ENCODE measurements at regions not wholly inside any gene's neighbourhood (a gene's known extent, or its start where the extent isn't known, plus 50 kb on each side); places are given as distances from the start of the nearest gene placed in this dataset.

DNA sequence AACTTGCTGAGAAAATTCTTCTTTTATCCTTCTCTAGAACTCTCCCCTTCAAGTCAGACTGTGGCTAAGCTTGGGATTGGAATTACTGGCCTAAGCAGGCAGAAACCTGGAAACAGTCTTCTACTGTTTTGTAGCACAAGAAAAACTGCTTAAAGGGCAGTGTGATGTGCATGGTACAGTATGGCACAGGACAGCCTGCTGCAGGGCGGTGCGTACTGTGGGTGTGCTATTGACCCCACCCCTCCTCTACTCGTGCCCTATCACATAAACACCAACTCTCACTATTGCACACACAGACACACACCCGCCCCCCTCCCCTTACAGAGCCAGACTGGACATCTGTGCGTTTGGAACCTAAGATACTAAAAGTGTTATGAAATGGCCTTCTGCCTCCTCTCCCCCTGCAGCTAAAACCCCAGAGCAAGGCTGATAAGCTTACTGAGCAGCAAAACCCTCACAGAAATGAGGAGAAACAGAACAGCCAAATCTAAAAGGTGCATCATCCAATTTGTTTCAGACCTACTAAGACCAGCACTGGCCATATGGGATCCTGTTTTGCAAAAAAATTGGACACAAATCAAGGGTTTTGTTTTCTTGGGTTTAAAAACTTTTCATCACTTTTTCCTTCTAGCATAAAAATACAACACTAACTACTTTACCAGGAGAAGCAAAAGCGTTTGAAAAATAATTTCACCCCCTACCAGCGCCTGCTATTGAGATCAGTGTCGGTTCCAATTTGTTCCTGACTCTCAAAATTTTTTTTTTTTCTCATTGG, 355.8 kb upstream of the LYPLAL1 start:
- Mint-ChIP-seq H3K9me3 (peaks cover 7% of the 10 kb centered on the region), H3K4me3 (no peak overlapping the region), H3K36me3 (ENCODE audit: insufficient read depth) (no peaks in the 10 kb centered on the region), H3K4me1 (no peaks in the 10 kb centered on the region), H3K27ac (ENCODE audit: low read depth) (no peak overlapping the region), H3K27me3 (no peaks in the 10 kb centered on the region)
- DNase-seq (ENCODE audit: low spot score in 2 of 2) (no peak), ATAC-seq (replicated peaks; ENCODE audit: extremely low read depth, poor library complexity, severe bottlenecking) (no peak)

DNA sequence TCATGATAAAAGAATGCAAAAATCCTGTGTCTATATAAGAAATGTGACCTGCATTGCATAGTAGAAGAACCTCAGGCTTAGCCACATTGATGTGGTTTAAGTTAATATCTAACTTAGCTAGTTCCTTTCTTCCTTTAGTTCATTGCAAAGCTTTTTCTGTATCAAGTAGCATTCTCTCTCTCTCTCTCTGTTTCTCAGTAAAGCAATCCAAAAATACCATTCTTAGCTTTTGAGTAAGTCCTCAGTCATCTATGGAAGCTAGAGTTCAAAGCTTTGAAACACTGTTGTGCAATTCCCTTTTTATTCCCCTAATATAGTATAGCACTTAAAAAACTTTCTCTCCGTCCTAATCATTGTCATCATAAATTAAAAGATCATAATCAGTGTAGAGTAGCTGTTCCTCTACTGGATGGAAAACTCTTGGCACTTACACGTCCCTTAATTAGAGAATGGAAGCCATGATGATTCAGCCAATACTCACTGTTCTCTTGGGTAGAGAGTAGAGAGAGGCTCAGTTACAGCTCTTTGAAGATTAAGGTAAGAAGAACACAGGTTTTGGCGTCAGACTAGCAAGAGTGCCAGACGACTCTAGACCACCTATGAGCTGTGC, 350.3 kb upstream of the LYPLAL1 start:
- no peaks in the 10 kb centered on the region for H3K27me3 Mint-ChIP-seq
- no peak overlapping the region for H3K27ac Mint-ChIP-seq (ENCODE audit: low read depth)
- no peak overlapping the region for H3K4me3 Mint-ChIP-seq
- no peak for ATAC-seq (replicated peaks; ENCODE audit: extremely low read depth, poor library complexity, severe bottlenecking)
- H3K36me3 Mint-ChIP-seq (ENCODE audit: insufficient read depth), result no peaks in the 10 kb centered on the region
- H3K9me3 Mint-ChIP-seq, result peaks cover 17% of the 10 kb centered on the region
- H3K4me1 Mint-ChIP-seq, result no peaks in the 10 kb centered on the region
- DNase-seq (ENCODE audit: low spot score in 2 of 2), result no peak

DNA sequence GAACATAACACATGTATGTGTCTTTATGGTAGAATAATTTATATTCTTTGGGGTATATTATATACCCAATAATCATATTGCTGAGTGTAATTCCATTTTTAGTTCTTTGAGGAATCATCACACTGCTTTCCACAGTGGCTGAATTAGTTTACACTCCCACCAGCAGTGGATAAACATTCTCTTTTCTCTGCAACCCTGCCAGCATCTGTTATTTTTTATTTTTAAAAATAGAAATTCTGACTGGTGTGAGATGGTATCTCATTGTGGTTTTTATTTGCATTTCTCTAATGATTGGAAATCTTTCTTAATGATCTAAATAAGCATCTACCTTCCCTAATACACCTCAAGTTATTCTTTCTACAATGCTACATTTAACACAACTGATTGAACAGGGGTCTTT, 346.2 kb upstream of the LYPLAL1 start:
- ATAC-seq (replicated peaks; ENCODE audit: extremely low read depth, poor library complexity, severe bottlenecking) (no peak), DNase-seq (ENCODE audit: low spot score in 2 of 2) (no peak)
- H3K27ac Mint-ChIP-seq (ENCODE audit: low read depth), result no peak overlapping the region
- H3K9me3 Mint-ChIP-seq, result peaks cover 9% of the 10 kb centered on the region
- H3K36me3 Mint-ChIP-seq (ENCODE audit: insufficient read depth), result no peaks in the 10 kb centered on the region
- H3K4me3 Mint-ChIP-seq, result no peak overlapping the region
- H3K27me3 Mint-ChIP-seq, result no peaks in the 10 kb centered on the region
- H3K4me1 Mint-ChIP-seq, result no peaks in the 10 kb centered on the region

DNA sequence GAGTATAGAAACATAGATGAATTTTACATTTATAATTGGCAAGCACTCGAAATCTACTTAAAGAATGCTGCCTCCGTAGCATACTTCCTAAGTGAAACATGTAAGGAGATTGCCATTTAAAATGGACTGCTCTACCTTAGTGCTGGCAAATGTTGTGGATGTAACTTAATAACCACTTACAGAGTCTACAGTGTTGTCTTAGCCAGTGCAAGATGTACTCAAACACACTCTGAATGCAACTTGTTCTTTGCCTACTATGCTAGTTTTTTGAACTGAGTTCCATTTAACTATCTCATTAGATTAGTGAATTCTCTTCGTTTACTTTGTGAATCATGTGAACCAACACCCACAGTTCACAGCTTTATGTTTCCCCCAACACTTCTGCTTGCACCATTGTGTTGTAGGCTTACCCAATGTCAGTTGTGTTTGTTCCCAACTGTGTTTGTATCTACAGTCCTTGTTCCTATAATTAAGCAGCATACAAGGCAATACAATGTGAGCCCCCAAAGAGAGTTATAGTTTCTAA, 345.5 kb upstream of the LYPLAL1 start:
- ATAC-seq (replicated peaks; ENCODE audit: extremely low read depth, poor library complexity, severe bottlenecking), result no peak
- Mint-ChIP-seq H3K9me3 (peaks cover 9% of the 10 kb centered on the region), H3K36me3 (ENCODE audit: insufficient read depth) (no peaks in the 10 kb centered on the region), H3K4me1 (no peaks in the 10 kb centered on the region), H3K27me3 (no peaks in the 10 kb centered on the region), H3K27ac (ENCODE audit: low read depth) (no peak overlapping the region), H3K4me3 (no peak overlapping the region)
- no peak for DNase-seq (ENCODE audit: low spot score in 2 of 2)

DNA sequence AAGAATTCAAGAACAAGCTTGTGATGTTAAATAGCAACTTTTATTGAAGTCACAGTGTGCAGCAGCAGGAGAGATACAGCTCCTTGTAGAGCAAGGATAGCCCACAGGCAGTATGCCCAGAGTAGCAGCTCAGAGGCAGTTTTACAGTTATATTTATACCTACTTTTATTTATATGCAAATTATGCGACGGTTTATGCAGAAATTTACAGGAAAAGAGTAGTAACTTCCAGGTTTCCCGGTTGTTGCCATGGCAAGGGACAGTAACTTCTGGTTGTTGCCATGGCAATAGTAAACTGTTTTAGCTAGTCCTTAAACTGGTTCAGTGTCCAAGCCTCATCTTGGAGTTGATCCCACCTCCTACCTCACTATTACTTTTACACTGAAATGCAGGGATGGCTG, 344.6 kb upstream of the LYPLAL1 start:
- H3K4me3 Mint-ChIP-seq, result no peak overlapping the region
- no peaks in the 10 kb centered on the region for H3K36me3 Mint-ChIP-seq (ENCODE audit: insufficient read depth)
- no peak for ATAC-seq (replicated peaks; ENCODE audit: extremely low read depth, poor library complexity, severe bottlenecking)
- H3K4me1 Mint-ChIP-seq, result no peaks in the 10 kb centered on the region
- H3K27ac Mint-ChIP-seq (ENCODE audit: low read depth), result no peak overlapping the region
- no peaks in the 10 kb centered on the region for H3K27me3 Mint-ChIP-seq
- H3K9me3 Mint-ChIP-seq, result peaks cover 12% of the 10 kb centered on the region
- no peak for DNase-seq (ENCODE audit: low spot score in 2 of 2)

DNA sequence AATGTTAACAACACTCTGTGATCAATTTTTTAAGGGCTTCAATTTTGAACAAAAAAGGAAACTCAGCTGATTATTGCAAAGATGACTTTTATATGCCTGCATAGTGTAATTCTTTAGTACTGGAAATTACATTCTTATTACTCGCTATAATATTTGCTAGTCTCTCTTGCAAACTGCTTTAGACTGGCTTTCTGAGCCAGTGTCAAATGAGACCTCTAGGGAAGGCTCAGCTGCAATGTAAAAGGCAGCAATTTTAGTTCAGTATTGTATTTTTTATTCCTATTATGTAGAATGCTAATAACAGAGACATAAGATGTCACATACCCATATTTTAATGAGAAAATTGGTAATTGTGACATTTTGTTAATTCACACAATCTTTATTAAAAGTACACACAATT, 338.1 kb upstream of the LYPLAL1 start:
- no peaks in the 10 kb centered on the region for H3K27me3 Mint-ChIP-seq
- H3K4me1 Mint-ChIP-seq, result no peaks in the 10 kb centered on the region
- ATAC-seq (replicated peaks; ENCODE audit: extremely low read depth, poor library complexity, severe bottlenecking) (no peak), DNase-seq (ENCODE audit: low spot score in 2 of 2) (no peak)
- no peak overlapping the region for H3K27ac Mint-ChIP-seq (ENCODE audit: low read depth)
- peaks cover 12% of the 10 kb centered on the region for H3K9me3 Mint-ChIP-seq
- no peak overlapping the region for H3K4me3 Mint-ChIP-seq
- no peaks in the 10 kb centered on the region for H3K36me3 Mint-ChIP-seq (ENCODE audit: insufficient read depth)

DNA sequence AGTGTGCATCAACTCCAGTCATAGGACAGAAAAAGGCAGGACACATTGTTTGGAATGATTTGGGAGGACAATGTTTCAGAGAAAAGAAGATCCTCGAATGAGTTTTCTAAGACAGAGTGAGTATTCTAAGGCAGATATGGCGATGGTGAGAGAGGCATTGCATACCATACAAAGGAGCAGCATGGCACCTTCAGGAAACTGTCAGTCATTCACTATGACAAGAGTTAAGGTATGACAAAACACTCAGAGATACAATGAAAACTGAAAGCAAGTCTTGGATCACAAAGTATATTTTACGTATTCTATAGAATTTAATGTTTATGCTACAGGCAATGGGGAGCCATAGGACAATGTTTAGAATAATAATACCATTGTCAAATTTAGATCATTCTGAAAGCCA, 337.4 kb upstream of the LYPLAL1 start:
- Mint-ChIP-seq H3K4me1 (no peaks in the 10 kb centered on the region), H3K9me3 (peaks cover 12% of the 10 kb centered on the region), H3K27ac (ENCODE audit: low read depth) (no peak overlapping the region), H3K27me3 (no peaks in the 10 kb centered on the region), H3K36me3 (ENCODE audit: insufficient read depth) (no peaks in the 10 kb centered on the region), H3K4me3 (no peak overlapping the region)
- no peak for ATAC-seq (replicated peaks; ENCODE audit: extremely low read depth, poor library complexity, severe bottlenecking)
- no peak for DNase-seq (ENCODE audit: low spot score in 2 of 2)

DNA sequence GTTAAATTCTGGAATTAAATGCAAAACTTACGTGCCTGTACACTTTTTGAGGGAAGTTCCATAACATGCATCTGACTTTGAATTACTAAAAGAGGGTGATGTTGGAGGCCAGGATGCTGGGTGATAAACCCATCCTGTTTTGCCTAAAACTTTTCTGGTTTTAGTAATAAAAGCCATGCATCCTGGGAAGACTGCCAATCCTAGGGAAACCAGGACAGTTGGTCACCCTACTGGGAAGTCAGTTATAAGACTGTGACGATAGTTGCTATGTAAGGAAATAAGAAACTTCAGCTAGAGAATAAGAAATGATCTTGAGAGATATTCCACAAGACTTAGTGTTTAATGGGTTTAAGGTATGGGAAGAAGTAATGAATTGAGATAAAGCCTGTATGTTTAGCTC, 336.6 kb upstream of the LYPLAL1 start:
- Mint-ChIP-seq H3K27ac (ENCODE audit: low read depth) (no peak overlapping the region), H3K27me3 (no peaks in the 10 kb centered on the region), H3K9me3 (peaks cover 12% of the 10 kb centered on the region), H3K4me1 (no peaks in the 10 kb centered on the region), H3K36me3 (ENCODE audit: insufficient read depth) (no peaks in the 10 kb centered on the region), H3K4me3 (no peak overlapping the region)
- ATAC-seq (replicated peaks; ENCODE audit: extremely low read depth, poor library complexity, severe bottlenecking), result no peak
- DNase-seq (ENCODE audit: low spot score in 2 of 2), result no peak

DNA sequence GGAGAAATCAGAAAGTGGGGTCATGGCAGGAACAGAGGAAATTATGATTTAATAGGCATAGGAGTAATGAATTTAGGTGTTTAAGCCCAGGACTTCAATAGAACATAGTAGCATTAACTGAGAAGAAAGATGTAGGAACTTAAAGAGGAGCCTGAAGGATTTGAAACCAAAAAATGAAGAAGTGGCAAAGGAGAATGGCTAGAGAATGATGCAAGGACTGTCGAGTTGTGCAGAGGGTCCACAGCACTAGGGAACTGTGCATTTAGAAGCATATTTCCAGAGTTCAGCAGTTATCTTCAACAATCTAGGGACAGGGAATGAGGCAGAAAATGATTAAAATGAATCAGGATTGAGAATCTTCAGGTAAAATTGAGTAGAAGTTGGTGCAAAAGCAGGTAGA, 328.1 kb upstream of the LYPLAL1 start:
- Mint-ChIP-seq H3K4me3 (no peak overlapping the region), H3K27ac (ENCODE audit: low read depth) (no peak overlapping the region), H3K9me3 (peaks cover 15% of the 10 kb centered on the region), H3K36me3 (ENCODE audit: insufficient read depth) (no peaks in the 10 kb centered on the region), H3K4me1 (no peaks in the 10 kb centered on the region), H3K27me3 (no peaks in the 10 kb centered on the region)
- ATAC-seq (replicated peaks; ENCODE audit: extremely low read depth, poor library complexity, severe bottlenecking), result no peak
- DNase-seq (ENCODE audit: low spot score in 2 of 2), result no peak

DNA sequence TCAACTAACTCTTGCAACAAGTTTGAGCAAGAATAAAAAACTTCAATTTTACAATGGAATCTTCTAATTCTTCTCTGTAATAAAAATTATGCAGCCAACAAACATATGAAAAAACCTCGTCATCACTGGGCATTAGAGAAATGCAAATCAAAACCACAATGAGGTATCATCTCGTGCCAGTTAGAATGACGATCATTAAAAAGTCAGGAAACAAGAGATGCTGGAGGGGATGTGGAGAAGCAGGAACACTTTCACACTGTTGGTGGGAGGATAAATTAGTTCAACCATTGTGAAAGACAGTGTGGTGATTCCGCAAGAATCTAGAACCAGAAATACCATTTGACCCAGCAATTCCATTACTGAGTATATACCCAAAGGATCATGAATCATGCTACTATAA, 327.5 kb upstream of the LYPLAL1 start:
- DNase-seq (ENCODE audit: low spot score in 2 of 2) (no peak), ATAC-seq (replicated peaks; ENCODE audit: extremely low read depth, poor library complexity, severe bottlenecking) (no peak)
- no peaks in the 10 kb centered on the region for H3K27me3 Mint-ChIP-seq
- H3K27ac Mint-ChIP-seq (ENCODE audit: low read depth), result no peak overlapping the region
- H3K4me3 Mint-ChIP-seq, result no peak overlapping the region
- peaks cover 15% of the 10 kb centered on the region for H3K9me3 Mint-ChIP-seq
- H3K4me1 Mint-ChIP-seq, result no peaks in the 10 kb centered on the region
- H3K36me3 Mint-ChIP-seq (ENCODE audit: insufficient read depth), result no peaks in the 10 kb centered on the region

DNA sequence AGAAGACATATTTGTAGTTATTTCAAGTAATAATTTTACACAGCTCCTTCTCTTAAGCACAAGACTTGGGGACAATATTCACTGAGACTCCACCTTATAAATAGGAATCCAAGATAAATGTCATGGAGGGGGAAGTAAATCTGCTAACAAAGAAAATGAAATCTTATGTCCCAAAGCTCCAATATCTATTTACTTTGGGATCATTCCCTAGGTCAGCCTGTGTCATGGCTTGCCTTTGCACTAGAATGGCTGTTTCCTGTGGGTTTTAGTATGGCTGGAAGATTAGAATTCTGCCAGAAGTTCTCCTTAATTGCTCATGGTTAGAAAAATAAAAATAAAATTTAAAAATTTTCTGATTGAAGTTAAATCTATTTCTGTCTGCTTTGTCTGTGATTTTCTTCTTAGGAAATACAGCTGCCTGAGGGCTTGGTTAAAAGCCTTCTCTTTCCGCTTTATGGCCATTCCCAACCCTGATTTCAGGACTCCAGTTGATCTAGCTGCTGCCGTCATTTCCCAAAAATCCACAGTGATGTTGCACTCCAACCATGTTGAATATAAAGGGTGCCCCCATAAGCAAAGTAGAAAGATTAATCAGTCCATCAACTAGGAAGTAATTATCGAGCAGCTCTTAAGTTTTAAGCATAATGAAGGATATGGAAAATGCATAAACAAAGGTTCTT, 326.4 kb upstream of the LYPLAL1 start:
- no peak for ATAC-seq (replicated peaks; ENCODE audit: extremely low read depth, poor library complexity, severe bottlenecking)

DNA sequence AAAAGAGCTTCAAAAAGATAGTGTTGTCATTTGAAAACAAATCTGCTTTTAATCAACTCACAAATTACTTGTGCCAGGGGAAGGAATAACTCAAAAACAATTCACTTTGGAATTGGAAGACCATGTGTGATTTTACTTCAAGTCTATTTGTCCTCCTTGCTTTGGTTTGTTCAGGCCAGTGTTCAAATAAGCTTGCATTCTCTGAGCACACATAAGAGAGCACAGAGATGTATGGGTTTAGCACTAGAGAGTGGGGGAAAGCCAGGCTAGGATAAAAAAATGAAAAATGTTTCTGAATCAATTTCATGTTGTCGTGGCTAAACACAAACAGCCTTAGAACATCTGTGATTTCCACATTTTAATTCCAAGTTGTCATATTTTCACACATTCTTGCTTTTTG, 325.7 kb upstream of the LYPLAL1 start:
- no peaks in the 10 kb centered on the region for H3K36me3 Mint-ChIP-seq (ENCODE audit: insufficient read depth)
- H3K27ac Mint-ChIP-seq (ENCODE audit: low read depth), result no peak overlapping the region
- DNase-seq (ENCODE audit: low spot score in 2 of 2), result no peak
- H3K4me1 Mint-ChIP-seq, result no peaks in the 10 kb centered on the region
- peaks cover 10% of the 10 kb centered on the region for H3K9me3 Mint-ChIP-seq
- no peak overlapping the region for H3K4me3 Mint-ChIP-seq
- no peaks in the 10 kb centered on the region for H3K27me3 Mint-ChIP-seq
- ATAC-seq (replicated peaks; ENCODE audit: extremely low read depth, poor library complexity, severe bottlenecking), result no peak

More for the DNA sequence above, 326.4 kb upstream of the LYPLAL1 start:
- Mint-ChIP-seq H3K4me1 (no peaks in the 10 kb centered on the region), H3K36me3 (ENCODE audit: insufficient read depth) (no peaks in the 10 kb centered on the region), H3K27me3 (no peaks in the 10 kb centered on the region), H3K9me3 (peaks cover 15% of the 10 kb centered on the region), H3K27ac (ENCODE audit: low read depth) (no peak overlapping the region), H3K4me3 (no peak overlapping the region)
- DNase-seq (ENCODE audit: low spot score in 2 of 2), result no peak

DNA sequence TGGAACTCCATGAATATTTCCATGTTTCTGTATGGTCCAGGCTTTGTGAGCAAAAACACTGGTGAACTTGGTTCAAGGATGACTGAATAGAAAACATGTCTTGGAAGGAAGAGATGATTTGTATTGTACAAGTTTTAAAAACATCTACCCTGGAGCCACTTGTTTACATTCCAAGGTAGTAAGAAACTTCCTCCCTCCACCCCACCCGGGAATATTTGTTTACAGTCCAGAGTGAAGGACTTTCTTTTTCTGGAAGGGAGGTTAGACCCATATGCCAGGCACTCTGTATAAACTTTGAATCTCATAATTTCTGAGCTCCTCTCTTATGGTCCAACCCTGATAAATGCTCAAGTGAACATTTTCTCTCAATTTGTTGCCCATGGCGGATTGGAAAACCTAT, 323.3 kb upstream of the LYPLAL1 start:
- H3K27ac Mint-ChIP-seq (ENCODE audit: low read depth), result no peak overlapping the region
- DNase-seq (ENCODE audit: low spot score in 2 of 2) (no peak), ATAC-seq (replicated peaks; ENCODE audit: extremely low read depth, poor library complexity, severe bottlenecking) (no peak)
- H3K9me3 Mint-ChIP-seq, result peaks cover 12% of the 10 kb centered on the region
- H3K27me3 Mint-ChIP-seq, result no peaks in the 10 kb centered on the region
- no peak overlapping the region for H3K4me3 Mint-ChIP-seq
- no peaks in the 10 kb centered on the region for H3K4me1 Mint-ChIP-seq
- no peaks in the 10 kb centered on the region for H3K36me3 Mint-ChIP-seq (ENCODE audit: insufficient read depth)
